WTC11 (cell line): ENCODE measurements at regions not wholly inside any gene's neighbourhood (a gene's known extent, or its start where the extent isn't known, plus 50 kb on each side); places are given as distances from the start of the nearest gene placed in this dataset.

ENCODE experiments used
- ATAC-seq: fragments of 200-7000 bp; cut with Tn5 transposase; 2 replicates; pipeline ENCODE4 v1.10.0; 2021; ENCODE audit warnings: mild to moderate bottlenecking, moderate library complexity
- CTCF ChIA-PET: fragments of 300-600 bp; sonication (Branson Sonifier 250); formaldehyde crosslinking; loops from one replicate; lab custom pipeline; 2021; ENCODE audit warnings: antibody characterized with exemption; lab: Charles Lee
- POLR2A ChIA-PET: fragments of 350-600 bp; sonication (Branson Sonifier 250); formaldehyde crosslinking; loops from one replicate; lab custom pipeline; 2021; ENCODE audit warnings: antibody characterized with exemption; lab: Charles Lee
- DNase-seq: peaks from one replicate; pipeline ENCODE4 v3.0.0; 2021; ENCODE audit warnings: low spot score
- H3K27ac Mint-ChIP-seq: 2 replicates; pipeline ENCODE4 v1.8.0; 2021; ENCODE audit warnings: mixed read lengths
- H3K27me3 Mint-ChIP-seq: 2 replicates; pipeline ENCODE4 v1.8.0; 2021; ENCODE audit warnings: low read depth, mild to moderate bottlenecking, moderate library complexity, mixed read lengths
- H3K36me3 Mint-ChIP-seq: 2 replicates; pipeline ENCODE4 v1.8.0; 2021; ENCODE audit warnings: mixed read lengths
- H3K4me1 Mint-ChIP-seq: 2 replicates; pipeline ENCODE4 v1.8.0; 2022; ENCODE audit warnings: mixed read lengths
- H3K4me3 Mint-ChIP-seq: 2 replicates; pipeline ENCODE4 v1.8.0; 2021; ENCODE audit warnings: mild to moderate bottlenecking, moderate library complexity, mixed read lengths
- H3K9me3 Mint-ChIP-seq: 2 replicates; pipeline ENCODE4 v1.8.0; 2021; ENCODE audit warnings: mixed read lengths
- AFF4 ChIP-seq: sonication (generic); formaldehyde crosslinking; IDR thresholded peaks from 2 replicates; pipeline ENCODE4 v1.8.1; 2023; ENCODE audit warnings: mild to moderate bottlenecking, missing genetic modification reagents, borderline replicate concordance
- AR ChIP-seq: fragments of 250-450 bp; sonication (Bioruptor Pico); IDR thresholded peaks from 2 replicates; pipeline ENCODE4 v1.9.0; 2021; ENCODE audit warnings: mild to moderate bottlenecking
- ARID4B ChIP-seq: sonication (generic); formaldehyde crosslinking; IDR thresholded peaks from 2 replicates; pipeline ENCODE4 v1.8.0; 2023; ENCODE audit warnings: missing genetic modification reagents, mild to moderate bottlenecking, borderline replicate concordance
- CREB1 ChIP-seq: sonication (generic); formaldehyde crosslinking; IDR thresholded peaks from 2 replicates; pipeline ENCODE4 v1.8.0; 2023; ENCODE audit warnings: mild to moderate bottlenecking, missing genetic modification reagents
- CTCF ChIP-seq: fragments of 200-600 bp; IDR thresholded peaks from 2 replicates; pipeline ENCODE4 v1.8.0; 2022; ENCODE audit warnings: antibody characterized with exemption
- E2F1 ChIP-seq: sonication (generic); formaldehyde crosslinking; IDR thresholded peaks from 2 replicates; pipeline ENCODE4 v1.8.0; 2022; ENCODE audit warnings: mild to moderate bottlenecking, missing genetic modification reagents
- IRF2 ChIP-seq: sonication (generic); formaldehyde crosslinking; IDR thresholded peaks from 2 replicates; pipeline ENCODE4 v1.8.0; 2022; ENCODE audit warnings: low read depth, missing genetic modification reagents, borderline replicate concordance
- MAX ChIP-seq: sonication (generic); formaldehyde crosslinking; IDR thresholded peaks from 2 replicates; pipeline ENCODE4 v1.8.0; 2022; ENCODE audit warnings: mild to moderate bottlenecking, missing genetic modification reagents
- NFYB ChIP-seq: sonication (generic); formaldehyde crosslinking; conservative IDR thresholded peaks from 2 replicates; pipeline ENCODE4 v1.8.0; 2022; ENCODE audit warnings: low read depth, missing genetic modification reagents
- PRRX2 ChIP-seq: fragments of 250-450 bp; sonication (Bioruptor Pico); IDR thresholded peaks from 2 replicates; pipeline ENCODE4 v1.8.0; 2021; ENCODE audit warnings: mild to moderate bottlenecking
- ZNF423 ChIP-seq: fragments of 250-450 bp; sonication (Bioruptor Pico); IDR thresholded peaks from 2 replicates; pipeline ENCODE4 v2.1.2; 2022; ENCODE audit warnings: mild to moderate bottlenecking, moderate library complexity

- ChIA-PET CTCF (interaction anchor here (0.6 kb wide), 1 partner anchor 29 kb away, joined by 4 read pairs; no protein-coding TSS in a partner anchor), POLR2A (no interaction called here)
- H3K27me3 Mint-ChIP-seq, result no peaks in the 10 kb centered on the region
- no peaks in the 10 kb centered on the region for H3K4me1 Mint-ChIP-seq
- no peak for ATAC-seq
- H3K27ac Mint-ChIP-seq, result no peak overlapping the region
- no peaks in the 10 kb centered on the region for H3K36me3 Mint-ChIP-seq
- H3K4me3 Mint-ChIP-seq, result no peak overlapping the region
- no peak for DNase-seq
- H3K9me3 Mint-ChIP-seq, result no peaks in the 10 kb centered on the region
- TF ChIP-seq CTCF, result no peak
Observed at GRCh38 chr22:49364398-49364797, 463.3 kb downstream of the BRD1 start.

GRCh38 chr22:49363526-49364230 is 464.0 kb downstream of the BRD1 start:
- H3K4me3 Mint-ChIP-seq, result no peak overlapping the region
- no peaks in the 10 kb centered on the region for H3K9me3 Mint-ChIP-seq
- CTCF ChIA-PET, result interaction anchor here (0.6 kb wide), 1 partner anchor 30 kb away, joined by 4 read pairs; no protein-coding TSS in a partner anchor

More at GRCh38 chr22:49363526-49364230, 464.0 kb downstream of the BRD1 start:
- no peak overlapping the region for H3K27ac Mint-ChIP-seq
- no peaks in the 10 kb centered on the region for H3K4me1 Mint-ChIP-seq
- no peak for ATAC-seq
- no peak for TF ChIP-seq CREB1 (CRISPR knock-in tag)
- no peak for TF ChIP-seq AR (CRISPR knock-in tag)
- TF ChIP-seq AFF4, result no peak
- no peak for TF ChIP-seq ARID4B (CRISPR knock-in tag)
- TF ChIP-seq PRRX2, result no peak
- TF ChIP-seq MAX (CRISPR knock-in tag), result no peak
- no peak for TF ChIP-seq ZNF423 (CRISPR knock-in tag)
- no peak for TF ChIP-seq NFYB (CRISPR knock-in tag)
- no peak for TF ChIP-seq IRF2 (CRISPR knock-in tag)
- no peak for TF ChIP-seq E2F1 (CRISPR knock-in tag)
- H3K27me3 Mint-ChIP-seq, result no peaks in the 10 kb centered on the region
- no peaks in the 10 kb centered on the region for H3K36me3 Mint-ChIP-seq
- POLR2A ChIA-PET, result no interaction called here
- DNase-seq, result no peak
